CD4-positive, alpha-beta T cell treated with Interleukin-1 beta for 1 hour (primary cell): ENCODE measurements at regions not wholly inside any gene's neighbourhood (a gene's known extent, or its start where the extent isn't known, plus 50 kb on each side); places are given as distances from the start of the nearest gene placed in this dataset.
"Not testable (repeated sequence)": the region's sequence is repeated elsewhere in the genome, so short reads cannot be mapped to it uniquely, and the experiment has no call there.

ENCODE experiments used
- DNase-seq, 2 donors: peaks; one replicate each; pipeline ENCODE4 v3.0.0-alpha.2; 2020 to 2022

GRCh38 chr1:94769551-94769950 is 50.6 kb upstream of the SLC44A3 start:
- DNase-seq: no peak

- no peak for DNase-seq
Measured at GRCh38 chr1:94768036-94768435, 52.1 kb upstream of the SLC44A3 start.

- DNase-seq: no peak
Measured at GRCh38 chr1:94765958-94766357, 54.2 kb upstream of the SLC44A3 start.

- no peak for DNase-seq
Measured at GRCh38 chr1:94759188-94759587, 61.0 kb upstream of the SLC44A3 start.

- DNase-seq: no peak
Measured at GRCh38 chr1:94757931-94758330, 62.2 kb upstream of the SLC44A3 start.

- no peak for DNase-seq
Measured at GRCh38 chr1:94755675-94756074, 64.5 kb upstream of the SLC44A3 start.

- not testable (repeated sequence) for DNase-seq
Measured at GRCh38 chr1:94755016-94755415, 65.1 kb upstream of the SLC44A3 start.

- no peak for DNase-seq
Measured at GRCh38 chr1:94754570-94754969, 65.6 kb upstream of the SLC44A3 start.

- no peak for DNase-seq
Measured at GRCh38 chr1:94754095-94754494, 66.1 kb upstream of the SLC44A3 start.

GRCh38 chr1:94753171-94753972 is 66.8 kb upstream of the SLC44A3 start:
- DNase-seq: no peak

- DNase-seq: not testable (repeated sequence)
Measured at GRCh38 chr1:94751483-94751882, 68.7 kb upstream of the SLC44A3 start.

- no peak for DNase-seq
Measured at GRCh38 chr1:94746635-94747525, 73.3 kb upstream of the SLC44A3 start.

- DNase-seq: no peak
Measured at GRCh38 chr1:94745742-94746141, 74.4 kb upstream of the SLC44A3 start.

GRCh38 chr1:94743862-94744261 is 76.3 kb upstream of the SLC44A3 start:
- no peak for DNase-seq

- DNase-seq: no peak
Measured at GRCh38 chr1:94741996-94742395, 78.2 kb upstream of the SLC44A3 start.

GRCh38 chr1:94741510-94741909 is 78.6 kb upstream of the SLC44A3 start:
- no peak for DNase-seq

- DNase-seq: no peak
Measured at GRCh38 chr1:94739521-94740061, 80.6 kb upstream of the SLC44A3 start.

- no peak for DNase-seq
Measured at GRCh38 chr1:94738371-94738770, 81.8 kb upstream of the SLC44A3 start.

- no peak for DNase-seq
Measured at GRCh38 chr1:94737124-94737998, 82.8 kb upstream of the SLC44A3 start.

GRCh38 chr1:94736549-94736948 is 83.6 kb upstream of the SLC44A3 start:
- no peak for DNase-seq

GRCh38 chr1:94736073-94736472 is 84.1 kb upstream of the SLC44A3 start:
- no peak for DNase-seq
